SU-DHL-6 (cell line): ENCODE measurements at regions not wholly inside any gene's neighbourhood (a gene's known extent, or its start where the extent isn't known, plus 50 kb on each side); places are given as distances from the start of the nearest gene placed in this dataset.

Experiments used
- H2AFZ ChIP-seq: fragments of 200-600 bp; sonication (generic); 2 replicates; pipeline ENCODE4 v1.6.1; 2014; ENCODE audit warnings: low read depth, mild to moderate bottlenecking, moderate library complexity, mixed read lengths, antibody characterized with exemption, low read length; ENCODE audit not compliant: severe bottlenecking
- H3F3A ChIP-seq: fragments of 200-600 bp; shearing (Covaris generic); 2 replicates; pipeline ENCODE4 v1.6.0; 2016; ENCODE audit warnings: antibody characterized with exemption, mild to moderate bottlenecking; ENCODE audit not compliant: insufficient read depth
- H3K27ac ChIP-seq: fragments of 200-600 bp; sonication (generic); 2 replicates; pipeline ENCODE4 v1.5.1; 2016; ENCODE audit warnings: low read depth, mild to moderate bottlenecking, low read length, moderate library complexity, mixed read lengths
- H3K27me3 ChIP-seq: fragments of 200-600 bp; sonication (generic), shearing (Covaris generic); 2 replicates; pipeline ENCODE4 v1.6.0; 2014; ENCODE audit warnings: mild to moderate bottlenecking, low read length
- H3K36me3 ChIP-seq: fragments of 200-600 bp; sonication (generic); 2 replicates; pipeline ENCODE4 v1.6.1; 2014; ENCODE audit warnings: mild to moderate bottlenecking, low read length, mixed read lengths
- H3K4me2 ChIP-seq: fragments of 300-600, 200-600 bp; shearing (Covaris generic), sonication (generic); 2 replicates; pipeline ENCODE4 v1.6.0; 2014; ENCODE audit warnings: low read length, low read depth, mild to moderate bottlenecking; ENCODE audit not compliant: poor library complexity, severe bottlenecking
- H3K4me3 ChIP-seq: fragments of 200-600 bp; sonication (generic); 2 replicates; pipeline ENCODE4 v1.5.1; 2014; ENCODE audit warnings: antibody characterized with exemption, low read length, mild to moderate bottlenecking, mixed read lengths; ENCODE audit not compliant: insufficient read depth, poor library complexity, severe bottlenecking
- H3K79me2 ChIP-seq: fragments of 200-600 bp; sonication (generic); 2 replicates; pipeline ENCODE4 v1.6.1; 2014; ENCODE audit warnings: mild to moderate bottlenecking, low read length, moderate library complexity; ENCODE audit not compliant: insufficient read depth
- H3K9ac ChIP-seq: fragments of 200-600 bp; sonication (generic); 2 replicates; pipeline ENCODE4 v1.7.0; 2014; ENCODE audit warnings: mild to moderate bottlenecking, low read length
- H3K9me2 ChIP-seq: fragments of 200-600 bp; sonication (generic); replicated peaks from 2 replicates; pipeline ENCODE4 v1.6.1; 2014; ENCODE audit warnings: low read length; ENCODE audit not compliant: insufficient read depth
- H3K9me3 ChIP-seq: fragments of 200-600 bp; sonication (generic); 2 replicates; pipeline ENCODE4 v1.6.1; 2014; ENCODE audit warnings: low read length, mixed read lengths; ENCODE audit not compliant: insufficient read depth
- H4K20me1 ChIP-seq: fragments of 200-600 bp; sonication (generic); 2 replicates; pipeline ENCODE4 v1.6.1; 2014; ENCODE audit warnings: low read depth, mild to moderate bottlenecking, antibody characterized with exemption, low read length, moderate library complexity, mixed read lengths
- CTCF ChIP-seq: fragments of 200-600 bp; sonication (generic); IDR thresholded peaks from one replicate; pipeline ENCODE4 v1.5.1; 2017; ENCODE audit warnings: antibody characterized with exemption, mild to moderate bottlenecking, low read length, moderate library complexity; ENCODE audit not compliant: insufficient read depth, poor library complexity, severe bottlenecking
- EZH2phosphoT487 ChIP-seq: fragments of 200-600 bp; sonication (generic), shearing (Covaris generic); conservative IDR thresholded peaks from 2 replicates; pipeline ENCODE4 v1.6.1; 2018; ENCODE audit warnings: mild to moderate bottlenecking, antibody characterized with exemption, low read length, moderate library complexity, mixed read lengths

- no peak overlapping the region for H3K9ac ChIP-seq
- H3K79me2 ChIP-seq = no peaks in the 10 kb centered on the region
- H3K27ac ChIP-seq = no peak overlapping the region
- H2AFZ ChIP-seq = no peak overlapping the region
- no peaks in the 10 kb centered on the region for H3K9me2 ChIP-seq
- H3K4me3 ChIP-seq = no peak overlapping the region
- no peaks in the 10 kb centered on the region for H3K36me3 ChIP-seq
- no peaks in the 10 kb centered on the region for H3F3A ChIP-seq
- TF ChIP-seq EZH2phosphoT487 (no peak), CTCF (no peak)
- H3K9me3 ChIP-seq = no peaks in the 10 kb centered on the region
- no peaks in the 10 kb centered on the region for H4K20me1 ChIP-seq
- no peak overlapping the region for H3K4me2 ChIP-seq
- H3K27me3 ChIP-seq = no peaks in the 10 kb centered on the region
These were observed 150.4 kb downstream of the ACTR3B start for GRCh38 chr7:152909683-152910544.

DNA sequence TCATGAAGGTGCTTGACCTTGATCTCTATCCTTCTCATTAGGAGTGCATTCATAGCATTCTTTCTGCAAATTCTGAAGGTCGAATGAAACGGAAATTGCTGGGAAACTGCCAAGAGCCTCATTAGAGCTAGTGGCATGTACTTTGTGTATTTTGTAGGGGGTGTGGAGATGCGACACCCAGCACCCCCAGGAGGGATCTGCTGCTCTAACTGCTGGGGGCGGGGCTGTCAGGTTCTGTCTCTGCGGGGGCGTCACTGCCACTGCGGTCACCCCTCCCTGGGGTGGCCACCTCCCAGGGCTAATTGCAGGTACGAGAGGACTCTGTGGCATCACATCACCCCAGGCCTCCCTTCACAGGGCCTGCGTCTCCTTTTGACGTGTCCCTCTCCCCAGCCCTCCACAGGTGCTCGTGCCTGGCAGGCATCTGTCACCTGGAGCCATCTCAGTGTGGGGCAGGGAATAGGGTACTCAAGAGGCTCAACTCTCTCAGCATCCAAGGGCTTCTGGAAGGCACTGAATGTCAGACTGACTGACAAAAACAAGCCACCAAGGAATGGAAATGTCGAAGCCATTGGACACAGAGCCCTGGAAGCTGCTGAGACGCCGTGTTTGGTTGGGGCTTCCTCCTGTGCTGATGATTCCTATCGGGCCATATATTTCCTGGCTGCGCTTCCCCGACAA is 151.1 kb downstream of the ACTR3B start:
- Histone ChIP-seq H3K9me2 (no peaks in the 10 kb centered on the region), H3K79me2 (no peaks in the 10 kb centered on the region), H3K9me3 (no peaks in the 10 kb centered on the region), H4K20me1 (no peaks in the 10 kb centered on the region), H3K27me3 (no peaks in the 10 kb centered on the region), H3K36me3 (no peaks in the 10 kb centered on the region), H3K9ac (no peak overlapping the region), H3K4me2 (no peak overlapping the region), H3K27ac (no peak overlapping the region), H3F3A (no peaks in the 10 kb centered on the region), H2AFZ (no peak overlapping the region), H3K4me3 (no peak overlapping the region)
- TF ChIP-seq EZH2phosphoT487 = no peak
- no peak for TF ChIP-seq CTCF

- H3K79me2 ChIP-seq = no peaks in the 10 kb centered on the region
- H2AFZ ChIP-seq = no peak overlapping the region
- H3K27me3 ChIP-seq = no peaks in the 10 kb centered on the region
- H3K4me3 ChIP-seq = no peak overlapping the region
- no peaks in the 10 kb centered on the region for H3K36me3 ChIP-seq
- no peaks in the 10 kb centered on the region for H3K9me2 ChIP-seq
- H3K9me3 ChIP-seq = no peaks in the 10 kb centered on the region
- H3K4me2 ChIP-seq = no peak overlapping the region
- H3K27ac ChIP-seq = no peak overlapping the region
- no peaks in the 10 kb centered on the region for H3F3A ChIP-seq
- H4K20me1 ChIP-seq = no peaks in the 10 kb centered on the region
- TF ChIP-seq CTCF (no peak), EZH2phosphoT487 (no peak)
- H3K9ac ChIP-seq = no peak overlapping the region
These were observed 151.6 kb downstream of the ACTR3B start for GRCh38 chr7:152911226-152911560.
